Upper lobe of right lung (tissue), 1 donor: ENCODE measurements at regions not wholly inside any gene's neighbourhood (a gene's known extent, or its start where the extent isn't known, plus 50 kb on each side); places are given as distances from the start of the nearest gene placed in this dataset.

ENCODE experiments used
- ATAC-seq: fragments of 200-7000 bp; cut with Tn5 transposase; one replicate; pipeline ENCODE4 v1.9.1; 2020; ENCODE audit warnings: mild to moderate bottlenecking, moderate library complexity
- DNase-seq: peaks from one replicate; pipeline ENCODE4 v3.0.0-alpha.2; 2020
- H3K27ac ChIP-seq: fragments of 200-600 bp; one replicate; pipeline ENCODE4 v1.8.0; 2022
- H3K27me3 ChIP-seq: fragments of 200-600 bp; one replicate; pipeline ENCODE4 v1.8.0; 2022; ENCODE audit warnings: mild to moderate bottlenecking
- H3K36me3 ChIP-seq: fragments of 200-600 bp; one replicate; pipeline ENCODE4 v1.8.0; 2022
- H3K4me1 ChIP-seq: fragments of 200-600 bp; one replicate; pipeline ENCODE4 v1.8.0; 2022
- H3K4me3 ChIP-seq: fragments of 200-600 bp; one replicate; pipeline ENCODE4 v1.8.0; 2022; ENCODE audit warnings: mild to moderate bottlenecking
- H3K9me3 ChIP-seq: fragments of 200-600 bp; one replicate; pipeline ENCODE4 v1.8.0; 2022
- CTCF ChIP-seq: fragments of 200-600 bp; IDR thresholded peaks from one replicate; pipeline ENCODE4 v1.8.0; 2022; ENCODE audit warnings: antibody characterized with exemption
- intact Hi-C: fragments of 100-400 bp; cut with DNase I; formaldehyde crosslinking; loops from one replicate; pipeline ENCODE4 v1.11.0; 2022
- donor health status: DM: no; HTN: yes; CAD: no; lungs with severe emphysema.

DNA sequence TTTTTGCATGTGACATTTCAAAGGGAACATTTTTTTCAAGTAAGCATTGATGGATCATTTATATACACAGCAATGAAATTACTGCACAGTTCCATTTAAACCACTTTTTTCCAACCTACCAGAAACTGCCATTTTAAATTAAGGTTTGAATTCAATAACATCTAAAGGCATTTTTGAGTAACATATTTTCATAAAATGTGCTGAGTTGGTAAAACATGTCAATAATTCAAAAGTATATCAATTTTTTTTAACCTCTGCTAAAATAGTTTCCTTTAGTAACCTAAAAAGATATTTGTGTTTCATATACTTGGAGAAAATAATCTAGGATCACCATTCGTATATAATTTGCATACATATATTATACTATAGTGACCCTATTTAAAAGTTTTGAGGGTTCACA, 355.1 kb upstream of the KCNMB2 start:
- H3K9me3 ChIP-seq: no peaks in the 10 kb centered on the region
- DNase-seq: no peak
- TF ChIP-seq CTCF: no peak
- H3K27ac ChIP-seq: no peak overlapping the region
- H3K4me1 ChIP-seq: no peaks in the 10 kb centered on the region
- H3K27me3 ChIP-seq: no peaks in the 10 kb centered on the region
- H3K4me3 ChIP-seq: no peak overlapping the region
- intact Hi-C loops: no loop called here
- no peak for ATAC-seq
- no peaks in the 10 kb centered on the region for H3K36me3 ChIP-seq

DNA sequence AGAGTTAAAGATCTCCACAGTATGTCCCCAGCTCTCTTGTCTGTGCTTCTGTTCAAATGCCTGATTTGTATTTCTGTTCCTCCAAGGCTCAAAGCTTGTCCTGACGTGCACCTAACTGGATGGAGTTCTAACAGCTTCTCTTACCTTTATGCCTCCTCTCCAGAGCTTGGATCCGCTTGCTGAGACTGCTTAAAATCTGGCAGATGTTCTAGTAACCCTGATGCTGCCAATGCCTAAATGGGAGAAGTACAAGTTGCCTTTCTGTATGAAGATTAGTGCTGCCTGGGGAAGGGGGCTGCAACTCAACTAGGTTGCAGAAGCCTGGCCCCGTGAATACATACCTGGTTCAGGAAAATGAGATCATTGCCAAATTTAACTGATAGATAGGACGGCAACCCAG, 354.5 kb upstream of the KCNMB2 start:
- no peak for DNase-seq
- H3K9me3 ChIP-seq: no peaks in the 10 kb centered on the region
- no peak overlapping the region for H3K27ac ChIP-seq
- no peaks in the 10 kb centered on the region for H3K4me1 ChIP-seq
- no peak for ATAC-seq
- H3K36me3 ChIP-seq: no peaks in the 10 kb centered on the region
- H3K4me3 ChIP-seq: no peak overlapping the region
- no peaks in the 10 kb centered on the region for H3K27me3 ChIP-seq
- no peak for TF ChIP-seq CTCF
- intact Hi-C loops: no loop called here

- Histone ChIP-seq H3K9me3 (no peaks in the 10 kb centered on the region), H3K4me3 (no peak overlapping the region), H3K27ac (no peak overlapping the region), H3K36me3 (no peaks in the 10 kb centered on the region), H3K27me3 (no peaks in the 10 kb centered on the region), H3K4me1 (no peaks in the 10 kb centered on the region)
- intact Hi-C loops: no loop called here
- DNase-seq (no peak), ATAC-seq (no peak)
- TF ChIP-seq CTCF: no peak
These were observed 353.9 kb upstream of the KCNMB2 start for GRCh38 chr3:178182337-178182779.

DNA sequence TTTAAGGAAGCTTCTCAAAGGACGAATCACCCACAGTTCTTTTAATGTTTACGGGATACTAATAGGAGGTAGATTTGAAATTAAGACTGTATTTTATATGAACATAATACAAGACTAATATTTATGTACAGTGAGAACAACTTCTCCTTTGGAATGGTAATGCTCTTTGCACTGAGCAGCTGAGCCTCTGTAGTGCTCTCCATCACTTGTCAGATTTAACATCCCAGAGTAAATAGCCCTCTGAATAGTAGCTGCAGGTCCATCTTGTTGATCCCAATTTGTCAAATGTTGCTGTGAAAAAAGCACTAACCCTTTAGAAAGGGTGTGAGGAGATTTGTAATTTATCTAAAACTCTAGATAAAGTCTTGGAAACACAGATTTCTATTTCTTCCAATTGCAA, 351.4 kb upstream of the KCNMB2 start:
- DNase-seq: no peak
- Histone ChIP-seq H3K27ac (no peak overlapping the region), H3K4me1 (no peaks in the 10 kb centered on the region), H3K9me3 (no peaks in the 10 kb centered on the region), H3K27me3 (no peaks in the 10 kb centered on the region), H3K4me3 (no peak overlapping the region), H3K36me3 (no peaks in the 10 kb centered on the region)
- intact Hi-C loops: no loop called here
- no peak for ATAC-seq
- no peak for TF ChIP-seq CTCF

DNA sequence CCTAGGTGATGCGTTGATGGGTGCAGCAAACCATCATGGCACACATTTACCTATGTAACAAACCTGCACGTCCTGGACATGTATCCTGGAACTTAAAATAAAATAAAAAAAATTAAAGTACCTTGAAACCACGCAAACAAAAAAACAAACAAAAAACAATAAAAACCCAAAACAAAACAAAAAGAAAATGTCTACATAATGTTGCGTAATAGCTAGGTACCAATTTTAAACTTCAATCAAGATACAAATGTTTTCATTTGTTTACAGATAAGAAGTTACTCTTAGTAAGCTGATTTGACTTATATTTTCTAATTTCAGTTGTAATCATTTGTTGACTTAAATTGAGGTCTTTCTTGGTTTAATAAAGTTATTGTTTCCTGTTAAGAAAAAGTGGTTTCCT, 349.6 kb upstream of the KCNMB2 start:
- Histone ChIP-seq H3K36me3 (no peaks in the 10 kb centered on the region), H3K27ac (no peak overlapping the region), H3K4me3 (no peak overlapping the region), H3K27me3 (no peaks in the 10 kb centered on the region), H3K9me3 (no peaks in the 10 kb centered on the region), H3K4me1 (no peaks in the 10 kb centered on the region)
- intact Hi-C loops: no loop called here
- ATAC-seq: no peak
- TF ChIP-seq CTCF: no peak
- no peak for DNase-seq

DNA sequence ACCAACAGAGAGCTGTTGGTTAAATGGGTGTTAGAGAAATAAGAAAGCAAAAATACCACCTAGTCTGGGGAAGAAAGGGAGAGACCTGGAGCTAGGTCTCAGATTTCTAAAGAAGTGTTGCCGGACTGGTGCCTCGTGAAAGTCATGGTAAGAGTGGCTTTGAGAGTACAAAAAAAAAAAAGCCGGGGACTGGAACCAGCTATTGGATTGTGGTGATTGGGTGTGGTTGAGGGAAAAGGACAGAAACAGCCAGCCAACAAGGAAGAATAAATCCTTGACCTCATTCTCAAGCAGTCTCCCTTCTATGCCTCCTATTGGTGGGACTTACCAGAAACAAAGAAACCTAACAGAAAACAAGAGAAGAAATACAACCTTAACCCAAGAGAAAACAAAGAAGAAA, 346.4 kb upstream of the KCNMB2 start:
- TF ChIP-seq CTCF: no peak
- Histone ChIP-seq H3K27ac (no peak overlapping the region), H3K36me3 (no peaks in the 10 kb centered on the region), H3K9me3 (no peaks in the 10 kb centered on the region), H3K27me3 (no peaks in the 10 kb centered on the region), H3K4me3 (no peak overlapping the region), H3K4me1 (no peaks in the 10 kb centered on the region)
- DNase-seq: no peak
- intact Hi-C loops: no loop called here
- ATAC-seq: no peak
